Body of pancreas (tissue), 4 donors: ENCODE measurements at regions not wholly inside any gene's neighbourhood (a gene's known extent, or its start where the extent isn't known, plus 50 kb on each side); places are given as distances from the start of the nearest gene placed in this dataset.

Experiments used
- ATAC-seq: fragments of 150-250 bp; one replicate; pipeline ENCODE4 v1.9.1; 2016
- DNase-seq, 4 donors: peaks; one replicate each; pipeline ENCODE4 v3.0.0-alpha.2; 2019
- H3K27ac ChIP-seq, 4 donors: fragments of 200-600 bp; sonication (generic); 1 replicate in 3 of 4; 2 replicates in 1 of 4; pipeline versions ENCODE4 v1.5.1 to v1.6.1; 2016 to 2019; ENCODE audit warnings: mild to moderate bottlenecking in 1 of 4, mixed read lengths in 1 of 4, moderate library complexity in 1 of 4
- H3K27me3 ChIP-seq, 2 donors: fragments of 200-600 bp; sonication (generic); one replicate each; pipeline ENCODE4 v1.6.0; 2016; ENCODE audit warnings: mild to moderate bottlenecking in 1 of 2
- H3K36me3 ChIP-seq, 2 donors: fragments of 200-600 bp; sonication (generic); replicated peaks in 1 of 2; 2 replicates each; pipeline ENCODE4 v1.5.1; 2016; ENCODE audit warnings: low read depth in 2 of 2; ENCODE audit not compliant: insufficient read depth in 1 of 2
- H3K4me1 ChIP-seq: fragments of 200-600 bp; sonication (generic); one replicate; pipeline ENCODE4 v1.6.0; 2016
- H3K4me3 ChIP-seq, 2 donors: fragments of 200-600 bp; sonication (generic); 1 replicate in 1 of 2; 2 replicates in 1 of 2; pipeline ENCODE4 v1.5.1; 2016 to 2019
- H3K9me3 ChIP-seq, 3 donors: fragments of 200-600 bp; sonication (generic); 1 replicate in 2 of 3; 2 replicates in 1 of 3; pipeline ENCODE4 v1.5.1; 2016
- POLR2A ChIP-seq, 3 donors: fragments of 450-650 bp; IDR thresholded peaks; one replicate each; pipeline ENCODE4 v1.6.1; 2016; ENCODE audit warnings: antibody characterized with exemption in 3 of 3, mild to moderate bottlenecking in 2 of 3
- WGBS, 2 donors: methylation state at CpG; one replicate each; pipeline ENCODE4 v1.1.5; 2017; 5-methylcytosine and 5-hydroxymethylcytosine counted together
- intact Hi-C: fragments of 100-400 bp; cut with DNase I; formaldehyde crosslinking; loops from one replicate; pipeline ENCODE4 v1.15.1; 2023
- TF ChIP-seq, protein P1 (sequence below), 7 experiments: fragments of 450-650 bp in 4 of 7; fragments of 200-600 bp in 3 of 7; sonication (generic) in 3 of 7; IDR thresholded peaks; one replicate each; pipeline ENCODE4 v1.5.1; 2016 to 2019; ENCODE audit warnings: antibody characterized with exemption in 7 of 7

DNA sequence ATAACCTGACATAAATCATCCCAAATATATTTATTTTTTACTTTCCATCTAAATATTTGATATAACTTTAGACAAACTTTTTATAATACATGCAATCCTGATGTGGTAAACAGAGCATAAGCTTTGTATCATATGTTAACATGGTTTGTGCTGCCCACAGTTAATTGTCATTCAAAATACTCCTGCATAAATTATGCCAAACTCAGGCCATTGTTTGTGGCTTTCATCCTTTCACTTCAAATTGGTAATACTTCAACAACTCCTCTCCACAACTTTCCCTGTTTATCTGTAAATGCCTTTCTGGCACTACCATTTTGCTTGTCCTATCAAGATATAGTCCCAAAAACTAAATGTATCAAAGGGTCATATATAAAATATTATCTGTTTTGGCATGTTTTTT is 586.7 kb downstream of the HINT1 start:
- TF ChIP-seq, protein P1, sequence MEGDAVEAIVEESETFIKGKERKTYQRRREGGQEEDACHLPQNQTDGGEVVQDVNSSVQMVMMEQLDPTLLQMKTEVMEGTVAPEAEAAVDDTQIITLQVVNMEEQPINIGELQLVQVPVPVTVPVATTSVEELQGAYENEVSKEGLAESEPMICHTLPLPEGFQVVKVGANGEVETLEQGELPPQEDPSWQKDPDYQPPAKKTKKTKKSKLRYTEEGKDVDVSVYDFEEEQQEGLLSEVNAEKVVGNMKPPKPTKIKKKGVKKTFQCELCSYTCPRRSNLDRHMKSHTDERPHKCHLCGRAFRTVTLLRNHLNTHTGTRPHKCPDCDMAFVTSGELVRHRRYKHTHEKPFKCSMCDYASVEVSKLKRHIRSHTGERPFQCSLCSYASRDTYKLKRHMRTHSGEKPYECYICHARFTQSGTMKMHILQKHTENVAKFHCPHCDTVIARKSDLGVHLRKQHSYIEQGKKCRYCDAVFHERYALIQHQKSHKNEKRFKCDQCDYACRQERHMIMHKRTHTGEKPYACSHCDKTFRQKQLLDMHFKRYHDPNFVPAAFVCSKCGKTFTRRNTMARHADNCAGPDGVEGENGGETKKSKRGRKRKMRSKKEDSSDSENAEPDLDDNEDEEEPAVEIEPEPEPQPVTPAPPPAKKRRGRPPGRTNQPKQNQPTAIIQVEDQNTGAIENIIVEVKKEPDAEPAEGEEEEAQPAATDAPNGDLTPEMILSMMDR (IDR thresholded peaks at IDR 0.05), result no peak
- TF ChIP-seq POLR2A (IDR thresholded peaks at IDR 0.05), result no peak
- no peaks in the 10 kb centered on the region for H3K9me3 ChIP-seq
- no peak for DNase-seq
- ATAC-seq, result no peak
- H3K27ac ChIP-seq, result no peak overlapping the region
- H3K4me3 ChIP-seq, result no peak overlapping the region
- intact Hi-C loops, result no loop called here
- H3K27me3 ChIP-seq, result no peaks in the 10 kb centered on the region
- H3K36me3 ChIP-seq, result no peaks in the 10 kb centered on the region
- no peaks in the 10 kb centered on the region for H3K4me1 ChIP-seq

DNA sequence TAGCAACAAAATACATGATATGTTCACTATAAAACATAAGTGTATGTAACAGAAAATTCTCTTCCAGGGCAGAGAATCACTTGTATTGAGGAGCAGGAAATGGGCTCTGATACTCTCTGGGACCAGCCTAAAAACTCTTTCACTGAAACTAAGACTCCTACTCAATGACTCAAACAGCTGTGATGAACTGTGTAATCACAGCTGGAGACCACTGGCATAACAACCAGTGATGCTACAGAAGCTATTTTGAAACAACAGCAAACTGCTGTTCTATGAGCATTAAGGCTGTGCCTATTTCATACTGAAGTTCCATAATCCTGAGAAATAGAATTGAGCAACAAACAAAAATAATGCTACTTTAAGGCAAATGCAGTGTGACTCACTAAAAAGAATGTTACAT is 594.0 kb downstream of the HINT1 start:
- TF ChIP-seq, protein P1 (IDR thresholded peaks at IDR 0.05), result no peak
- no peak for TF ChIP-seq POLR2A (IDR thresholded peaks at IDR 0.05)
- Histone ChIP-seq H3K4me3 (no peak overlapping the region), H3K4me1 (no peaks in the 10 kb centered on the region), H3K27me3 (no peaks in the 10 kb centered on the region), H3K27ac (no peak overlapping the region), H3K9me3 (no peaks in the 10 kb centered on the region), H3K36me3 (no peaks in the 10 kb centered on the region)
- intact Hi-C loops, result no loop called here
- no peak for DNase-seq
- ATAC-seq, result no peak

DNA sequence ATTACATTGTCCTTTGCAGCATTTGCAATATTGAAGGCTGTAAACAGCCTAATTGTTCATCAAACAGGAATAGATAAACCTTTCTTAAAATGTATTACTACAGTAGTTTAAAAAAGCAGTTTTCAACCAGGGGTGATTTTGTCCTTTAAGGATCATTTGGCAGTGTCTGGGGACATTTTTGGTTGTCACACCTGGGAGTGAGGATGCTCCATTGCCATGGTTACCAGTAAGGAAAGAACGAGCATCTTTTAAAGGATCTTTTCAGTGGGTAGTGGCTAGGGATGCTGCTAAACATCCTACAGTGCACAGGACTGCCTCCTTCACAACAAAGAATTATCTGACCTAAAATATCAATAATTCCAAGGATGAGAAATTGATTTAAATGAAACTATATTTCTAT is 596.3 kb downstream of the HINT1 start:
- H3K9me3 ChIP-seq, result no peaks in the 10 kb centered on the region
- TF ChIP-seq, protein P1 (IDR thresholded peaks at IDR 0.05), result no peak
- no peak for TF ChIP-seq POLR2A (IDR thresholded peaks at IDR 0.05)
- no peak overlapping the region for H3K27ac ChIP-seq
- ATAC-seq (no peak), DNase-seq (no peak)
- H3K4me3 ChIP-seq, result no peak overlapping the region
- intact Hi-C loops, result no loop called here
- H3K4me1 ChIP-seq, result no peaks in the 10 kb centered on the region
- no peaks in the 10 kb centered on the region for H3K36me3 ChIP-seq
- no peaks in the 10 kb centered on the region for H3K27me3 ChIP-seq
- WGBS, 2 donors, result 39 to 45% methylated on average over 1 of the region's 1 CpG

DNA sequence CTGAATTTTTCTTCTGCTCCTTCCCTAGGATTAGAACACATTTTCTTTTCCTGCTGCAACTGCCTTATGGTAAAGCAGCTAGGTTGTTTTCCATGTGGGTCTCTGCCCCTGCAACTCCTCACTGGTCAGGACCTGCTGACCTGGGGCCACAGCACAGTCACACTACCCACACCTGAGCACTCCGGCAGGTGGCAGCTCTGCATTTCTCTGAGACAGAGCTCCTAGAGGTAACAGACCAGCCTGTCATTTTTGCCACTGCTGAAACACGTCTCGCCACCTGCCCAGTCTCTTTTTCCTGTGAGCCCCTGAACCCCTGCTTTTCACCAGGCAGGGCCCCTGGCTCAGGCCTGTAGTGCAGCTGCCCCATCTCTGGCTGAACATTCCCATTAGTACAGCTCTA is 609.6 kb downstream of the HINT1 start:
- Histone ChIP-seq H3K27ac (no peak overlapping the region), H3K4me1 (no peaks in the 10 kb centered on the region), H3K9me3 (no peaks in the 10 kb centered on the region), H3K4me3 (no peak overlapping the region), H3K36me3 (no peaks in the 10 kb centered on the region), H3K27me3 (no peaks in the 10 kb centered on the region)
- no peak for ATAC-seq
- no peak for DNase-seq
- 57 to 88% methylated on average over 3 of the region's 3 CpGs for WGBS, 2 donors
- intact Hi-C loops, result no loop called here
- TF ChIP-seq, protein P1 (IDR thresholded peaks at IDR 0.05), result no peak
- no peak for TF ChIP-seq POLR2A (IDR thresholded peaks at IDR 0.05)

DNA sequence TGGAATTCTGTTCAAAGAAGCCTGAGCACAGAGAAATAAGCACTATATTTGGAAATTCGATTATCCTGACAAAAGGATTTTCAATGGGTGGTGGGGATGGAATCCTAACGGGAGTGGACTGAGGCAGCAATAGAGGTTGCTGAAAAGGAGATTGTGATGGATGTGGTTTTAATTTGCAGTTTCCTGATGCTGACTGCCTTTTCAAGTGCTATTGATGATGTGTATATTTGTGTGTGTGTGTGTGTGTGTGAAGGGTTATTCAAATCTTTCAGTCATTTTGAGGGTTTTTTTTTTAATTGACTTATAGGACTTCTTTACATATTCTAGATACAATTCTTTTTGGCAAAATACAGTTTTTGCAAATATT is 614.5 kb downstream of the HINT1 start:
- 41 to 57% methylated on average over 2 of the region's 2 CpGs for WGBS, 2 donors
- Histone ChIP-seq H3K27me3 (no peaks in the 10 kb centered on the region), H3K4me3 (no peak overlapping the region), H3K9me3 (no peaks in the 10 kb centered on the region), H3K27ac (no peak overlapping the region), H3K36me3 (no peaks in the 10 kb centered on the region), H3K4me1 (no peaks in the 10 kb centered on the region)
- TF ChIP-seq, protein P1 (IDR thresholded peaks at IDR 0.05), result no peak
- TF ChIP-seq POLR2A (IDR thresholded peaks at IDR 0.05), result no peak
- DNase-seq (no peak), ATAC-seq (no peak)
- intact Hi-C loops, result no loop called here
